A549 (cell line): ENCODE measurements at regions not wholly inside any gene's neighbourhood (a gene's known extent, or its start where the extent isn't known, plus 50 kb on each side); places are given as distances from the start of the nearest gene placed in this dataset.
A peak's percentile ranks its signal among the peaks of the same experiment; 100 is the strongest.

Experiments used
- ATAC-seq, 2 experiments: fragments of 200-7000 bp in 1 of 2; fragments of >200 bp in 1 of 2; cut with Nextera tagmentation in 1 of 2; cut with Tn5 transposase in 1 of 2; 3 replicates each; pipeline versions ENCODE4 v1.8.0 to v1.9.1; 2018 to 2020; ENCODE audit warnings: mild to moderate bottlenecking in 1 of 2, moderate library complexity in 1 of 2
- CTCF ChIA-PET: fragments of 300-600 bp; sonication (Branson Sonifier 250); formaldehyde crosslinking; extraction: SDS; loops from one replicate; lab custom pipeline; 2021; ENCODE audit warnings: antibody characterized with exemption, inconsistent platforms; lab: Yijun Ruan, JAX
- POLR2A ChIA-PET: fragments of 350-600 bp; formaldehyde crosslinking; extraction: SDS; loops from one replicate; lab custom pipeline; 2021; ENCODE audit warnings: antibody characterized with exemption, inconsistent platforms; lab: Yijun Ruan, JAX
- DNase-seq, 2 experiments: peaks; one replicate each; pipeline versions ENCODE4 v3.0.0 to v3.0.0-alpha.2; 2011 to 2016; ENCODE audit warnings: low read depth in 1 of 2, low spot score in 1 of 2
- FAIRE-seq: peaks from 2 replicates; lab custom pipeline; 2011; peaks lifted over from hg19 to GRCh38; lab: Jason Lieb, UNC
- H3K27ac ChIP-seq, 2 experiments: fragments of >200 bp; sonication (Bioruptor Twin); formaldehyde crosslinking; 3 replicates each; pipeline ENCODE4 v1.5.1; 2016 to 2017
- H3K4me1 ChIP-seq: fragments of >200 bp; sonication (Bioruptor Twin); formaldehyde crosslinking; 3 replicates; pipeline ENCODE4 v1.6.1; 2016
- H3K4me2 ChIP-seq: fragments of >200 bp; sonication (Bioruptor Twin); formaldehyde crosslinking; 3 replicates; pipeline ENCODE4 v1.6.1; 2016
- H3K4me3 ChIP-seq: fragments of >200 bp; sonication (Bioruptor Twin); formaldehyde crosslinking; 3 replicates; pipeline ENCODE4 v1.5.1; 2016
- H3K9me3 ChIP-seq: fragments of >200 bp; sonication (Bioruptor Twin); formaldehyde crosslinking; 3 replicates; pipeline ENCODE4 v1.6.1; 2016
- EHF ChIP-seq: fragments of 250-450 bp; sonication (Bioruptor Pico); IDR thresholded peaks from 2 replicates; pipeline ENCODE4 v1.5.0; 2020; ENCODE audit warnings: mild to moderate bottlenecking
- EP300 ChIP-seq, 2 experiments: fragments of >200 bp; sonication (Bioruptor Twin); formaldehyde crosslinking; IDR thresholded peaks; 2 replicates in 1 of 2; 3 replicates in 1 of 2; pipeline ENCODE4 v1.6.1; 2016 to 2017
- ESRRA ChIP-seq: fragments of 150-350 bp; IDR thresholded peaks from 2 replicates; pipeline ENCODE4 v1.6.1; 2014; ENCODE audit warnings: mild to moderate bottlenecking, low read length, borderline replicate concordance
- HDAC2 ChIP-seq: fragments of 200-600 bp; sonication (generic); IDR thresholded peaks from 2 replicates; pipeline ENCODE4 v1.6.1; 2016
- HEYL ChIP-seq: fragments of 250-450 bp; sonication (Bioruptor Pico); IDR thresholded peaks from 2 replicates; pipeline ENCODE4 v1.8.0; 2021; ENCODE audit warnings: mild to moderate bottlenecking, moderate library complexity
- HOXB5 ChIP-seq: fragments of 250-450 bp; sonication (Bioruptor Pico); IDR thresholded peaks from 2 replicates; pipeline ENCODE4 v1.5.0; 2020; ENCODE audit warnings: mild to moderate bottlenecking, moderate library complexity
- MAZ ChIP-seq: fragments of 150-350 bp; IDR thresholded peaks from 2 replicates; pipeline ENCODE4 v1.6.1; 2014; ENCODE audit warnings: antibody characterized with exemption, low read depth, low read length, borderline replicate concordance
- MYC ChIP-seq: IDR thresholded peaks from 2 replicates; pipeline ENCODE4 v1.6.1; 2012; ENCODE audit warnings: mild to moderate bottlenecking, inconsistent platforms, low read length, improper control_type of control experiment, borderline replicate concordance
- PHF8 ChIP-seq: fragments of 200-600 bp; sonication (generic); IDR thresholded peaks from 2 replicates; pipeline ENCODE4 v1.6.1; 2016; ENCODE audit warnings: low read depth, mild to moderate bottlenecking, antibody characterized with exemption, moderate library complexity, borderline replicate concordance
- RCOR1 ChIP-seq: fragments of 150-350 bp; IDR thresholded peaks from 2 replicates; pipeline ENCODE4 v1.6.1; 2014; ENCODE audit warnings: antibody characterized with exemption, low read length, low read depth
- REST ChIP-seq: fragments of 200-600 bp; sonication (generic); IDR thresholded peaks from 2 replicates; pipeline ENCODE4 v1.6.1; 2016; ENCODE audit warnings: antibody characterized with exemption, mild to moderate bottlenecking, moderate library complexity
- RNF2 ChIP-seq: fragments of 200-600 bp; sonication (generic); IDR thresholded peaks from 2 replicates; pipeline ENCODE4 v1.6.1; 2016; ENCODE audit warnings: low read depth, mild to moderate bottlenecking, antibody characterized with exemption, moderate library complexity, borderline replicate concordance
- SMC3 ChIP-seq: fragments of >200 bp; sonication (Bioruptor Twin); formaldehyde crosslinking; IDR thresholded peaks from 3 replicates; pipeline ENCODE4 v1.6.1; 2018; ENCODE audit warnings: inconsistent platforms
- SREBF2 ChIP-seq: fragments of 450-650 bp; IDR thresholded peaks from 2 replicates; pipeline ENCODE4 v1.6.1; 2014; ENCODE audit warnings: mild to moderate bottlenecking, moderate library complexity
- TFCP2L1 ChIP-seq: fragments of 250-450 bp; sonication (Bioruptor Pico); IDR thresholded peaks from 2 replicates; pipeline ENCODE4 v1.5.0; 2021; ENCODE audit warnings: mild to moderate bottlenecking
- USF2 ChIP-seq: fragments of 450-650 bp; IDR thresholded peaks from 2 replicates; pipeline ENCODE4 v1.6.1; 2014; ENCODE audit warnings: antibody characterized with exemption
- WGBS: methylation state at CpG from one replicate; pipeline ENCODE4 v1.1.6; 2017; ENCODE audit errors: missing lambda C conversion rate; 5-methylcytosine and 5-hydroxymethylcytosine counted together
- TF ChIP-seq, protein P1 (sequence below): fragments of >200 bp; sonication (Bioruptor Twin); formaldehyde crosslinking; IDR thresholded peaks from 2 replicates; pipeline ENCODE4 v1.6.1; 2016

DNA sequence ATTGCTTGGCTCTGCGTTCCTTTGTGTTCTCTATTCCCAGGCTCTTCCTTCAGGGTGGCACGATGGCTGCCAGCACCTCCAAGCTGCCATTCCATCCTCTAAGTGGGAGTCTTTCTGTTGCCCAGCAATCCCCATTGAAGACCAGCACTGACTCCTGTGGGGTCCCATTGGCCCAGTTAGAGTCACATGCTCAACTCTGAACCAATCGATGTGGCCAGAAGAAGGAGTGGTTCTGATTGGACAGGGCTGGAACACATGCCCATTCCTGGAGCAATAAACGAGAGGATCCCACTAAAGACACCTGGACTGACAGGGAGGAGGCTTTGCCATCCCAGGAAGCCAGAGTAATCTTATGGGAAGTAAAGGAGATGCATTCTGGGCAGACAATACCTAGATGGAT is 97.2 kb upstream of the IGSF21 start:
- no peak for FAIRE-seq
- Histone ChIP-seq H3K4me2 (no peak overlapping the region), H3K27ac (no peak overlapping the region), H3K4me3 (no peak overlapping the region), H3K9me3 (no peaks in the 10 kb centered on the region), H3K4me1 (no peaks in the 10 kb centered on the region)
- WGBS = 14% methylated on average over 4 of the region's 4 CpGs
- CTCF ChIA-PET = no interaction called here
- no peak for DNase-seq
- no peak for ATAC-seq
- POLR2A ChIA-PET = no interaction called here
- TF ChIP-seq REST = no peak
- TF ChIP-seq HOXB5 (CRISPR knock-in tag) = no peak
- TF ChIP-seq, protein P1, sequence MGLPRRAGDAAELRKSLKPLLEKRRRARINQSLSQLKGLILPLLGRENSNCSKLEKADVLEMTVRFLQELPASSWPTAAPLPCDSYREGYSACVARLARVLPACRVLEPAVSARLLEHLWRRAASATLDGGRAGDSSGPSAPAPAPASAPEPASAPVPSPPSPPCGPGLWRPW = no peak
- peak; percentile 37; the same call in 1 of the 2 replicates for TF ChIP-seq USF2
- TF ChIP-seq SREBF2 = no peak
- TF ChIP-seq HEYL = no peak
- no peak for TF ChIP-seq RNF2

GRCh38 chr1:18010945-18011344 is 96.7 kb upstream of the IGSF21 start:
- H3K4me1 ChIP-seq = no peaks in the 10 kb centered on the region
- DNase-seq = no peak
- no peak for TF ChIP-seq HDAC2
- TF ChIP-seq REST = peak; percentile 81
- ChIA-PET POLR2A (no interaction called here), CTCF (no interaction called here)
- H3K4me3 ChIP-seq = no peak overlapping the region
- no peak for FAIRE-seq
- H3K27ac ChIP-seq = no peak overlapping the region
- no peak overlapping the region for H3K4me2 ChIP-seq
- H3K9me3 ChIP-seq = no peaks in the 10 kb centered on the region
- ATAC-seq = no peak
- 3% methylated on average over 2 of the region's 2 CpGs for WGBS

- ChIA-PET POLR2A (no interaction called here), CTCF (no interaction called here)
- Histone ChIP-seq H3K4me1 (no peaks in the 10 kb centered on the region), H3K9me3 (no peaks in the 10 kb centered on the region), H3K4me3 (no peak overlapping the region), H3K27ac (no peak overlapping the region), H3K4me2 (no peak overlapping the region)
- FAIRE-seq = no peak
- no peak for DNase-seq
- 0% methylated on average over 1 of the region's 1 CpG for WGBS
- TF ChIP-seq EHF (no peak), MAZ (no peak), ESRRA (no peak), PHF8 (no peak), TFCP2L1 (no peak), RCOR1 (no peak), EP300 (IDR thresholded peaks at IDR 0.05) (no peak), SMC3 (no peak), MYC (no peak)
- ATAC-seq = no peak
Observed at GRCh38 chr1:18011703-18012102, 95.9 kb upstream of the IGSF21 start.
